GM18519 (cell line): ENCODE measurements at regions not wholly inside any gene's neighbourhood (a gene's known extent, or its start where the extent isn't known, plus 50 kb on each side); places are given as distances from the start of the nearest gene placed in this dataset.

Experiments
- ATAC-seq: cut with Tn5 transposase; IDR thresholded peaks from one replicate; pipeline ENCODE4 v1.9.1; 2021; ENCODE audit warnings: mild to moderate bottlenecking, moderate library complexity; ENCODE audit not compliant: unreplicated experiment, low FRiP score

- no peak for ATAC-seq
Observed at GRCh38 chr4:183763990-183764754, 105.1 kb downstream of the TRAPPC11 start.

DNA sequence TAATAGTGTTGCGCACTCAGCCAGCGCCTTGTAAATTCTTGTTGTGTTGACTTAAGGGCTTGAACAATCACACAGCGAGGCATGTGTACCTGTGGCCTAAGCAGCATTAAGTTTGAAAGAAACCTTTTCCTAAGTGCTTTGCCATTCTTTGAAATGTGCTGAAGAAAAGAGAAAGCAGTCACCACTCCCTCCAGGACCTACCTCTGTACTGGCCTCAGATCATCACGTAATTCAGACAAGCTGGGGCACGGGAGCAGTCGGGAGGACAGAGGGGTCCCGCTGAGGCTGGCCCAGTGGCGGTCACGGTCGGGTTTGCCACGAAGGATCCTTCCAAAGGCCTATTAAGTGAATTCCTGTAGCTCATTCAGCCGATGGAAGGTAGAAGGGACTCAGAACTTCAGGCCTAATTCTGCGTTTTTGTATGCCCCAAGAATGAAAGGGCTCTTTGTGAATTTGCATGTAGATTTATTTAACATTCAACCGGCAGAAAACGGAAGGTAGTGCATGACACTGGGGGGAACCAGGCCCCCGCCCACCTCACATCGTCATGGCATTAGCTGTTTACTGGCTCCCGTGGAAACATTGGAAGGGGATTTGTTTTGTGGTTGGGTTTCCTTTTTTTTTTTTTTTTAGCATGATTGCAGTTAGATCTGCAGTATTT, 106.3 kb downstream of the TRAPPC11 start:
- ATAC-seq: no peak

DNA sequence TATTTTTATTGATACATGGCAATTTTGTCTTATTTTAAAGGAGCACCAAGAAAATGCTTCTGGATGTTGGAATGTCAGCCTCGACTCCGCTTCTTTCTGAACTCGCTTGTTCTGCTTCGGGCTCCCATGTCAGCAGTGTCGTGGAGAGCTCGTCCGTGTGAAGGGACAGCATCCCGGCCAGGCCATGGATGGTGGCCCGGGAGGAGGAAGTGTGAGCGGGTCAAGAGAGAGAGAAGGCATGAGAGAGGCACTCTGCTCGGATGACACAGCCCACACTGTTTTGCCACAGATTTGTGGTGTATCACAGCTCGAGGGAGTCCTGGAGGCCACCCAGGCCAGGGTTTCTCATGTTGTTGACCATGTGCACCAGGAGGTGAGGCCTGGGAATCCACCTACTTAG, 107.0 kb downstream of the TRAPPC11 start:
- ATAC-seq: no peak

GRCh38 chr4:183770906-183771305, 111.8 kb downstream of the TRAPPC11 start:
- no peak for ATAC-seq

- no peak for ATAC-seq
Observed at GRCh38 chr4:183772361-183772760, 113.3 kb downstream of the TRAPPC11 start.

- ATAC-seq: no peak
Observed at GRCh38 chr4:183773790-183774189, 114.7 kb downstream of the TRAPPC11 start.

DNA sequence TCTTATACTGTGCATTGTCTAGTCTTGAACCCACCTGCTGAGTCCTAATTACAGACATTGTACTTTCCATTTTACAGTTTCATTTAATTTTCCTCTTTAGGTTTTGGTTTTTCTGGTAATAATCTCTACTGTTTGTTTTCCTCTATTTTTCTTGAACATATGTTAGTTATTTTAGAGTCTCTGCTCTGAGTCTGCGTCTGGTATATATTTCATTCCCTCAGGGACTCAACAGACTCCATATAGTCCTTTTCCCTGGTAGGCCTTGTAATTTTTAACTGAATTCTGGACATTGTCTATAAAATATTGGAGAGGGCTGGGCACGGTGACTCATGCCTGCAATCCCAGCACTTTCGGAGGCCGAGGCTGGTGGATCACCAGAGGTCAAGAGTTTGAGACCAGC, 121.8 kb upstream of the STOX2 start:
- ATAC-seq: no peak

DNA sequence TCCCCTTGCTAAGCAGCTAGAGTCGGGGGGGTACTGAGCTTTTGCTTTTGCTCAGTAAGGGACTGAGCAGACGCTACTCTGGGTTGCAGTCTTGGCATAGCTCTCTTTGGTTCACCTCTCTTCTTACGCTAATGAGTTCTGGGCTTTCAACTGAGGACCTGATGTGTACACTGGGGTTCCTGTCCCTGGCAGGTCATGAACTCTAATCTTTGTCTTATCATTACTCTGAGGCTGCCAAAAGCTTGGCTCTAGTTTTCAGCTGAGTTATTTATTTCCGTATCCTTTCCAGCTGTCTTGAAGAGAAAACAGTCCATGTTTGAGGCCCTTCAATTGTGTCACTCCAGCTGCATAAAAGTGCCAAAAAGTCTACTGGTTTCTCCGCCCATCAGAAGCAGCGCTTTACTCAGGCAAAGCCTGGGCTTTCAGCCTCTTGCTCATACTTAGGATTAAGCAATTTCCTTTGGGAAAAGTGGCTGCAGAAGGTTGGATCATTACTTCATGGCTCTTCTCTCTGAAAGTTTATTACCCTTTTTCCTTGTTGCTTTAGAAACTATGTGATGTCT, 121.0 kb upstream of the STOX2 start:
- ATAC-seq: no peak

DNA sequence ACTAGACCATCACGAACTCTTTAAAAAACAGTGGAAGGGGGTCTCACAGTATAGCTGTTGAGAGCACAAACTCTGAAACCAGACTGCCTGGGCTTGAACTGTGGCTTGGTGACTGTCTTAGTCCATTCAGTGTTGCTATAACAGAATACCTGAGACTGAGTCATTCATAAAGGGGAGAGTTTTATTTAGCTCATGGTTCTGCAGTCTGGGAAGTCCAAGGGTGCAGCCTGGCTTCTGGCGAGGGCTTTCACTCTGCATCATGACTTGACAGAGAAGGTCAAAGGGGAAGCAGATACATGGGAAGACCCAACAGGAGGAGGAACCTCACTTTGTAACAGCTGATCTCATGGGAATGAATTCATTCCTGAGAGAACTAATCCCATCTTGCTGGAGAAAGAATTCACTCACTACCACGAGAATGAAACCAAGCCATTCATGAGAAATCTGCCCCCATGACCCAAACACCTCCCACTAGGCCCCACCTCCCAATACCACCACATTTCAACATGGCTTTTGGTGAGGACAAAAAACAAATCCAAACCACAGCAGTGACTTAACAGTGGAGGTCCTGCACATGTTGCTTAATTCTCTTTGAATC, 116.7 kb upstream of the STOX2 start:
- no peak for ATAC-seq

DNA sequence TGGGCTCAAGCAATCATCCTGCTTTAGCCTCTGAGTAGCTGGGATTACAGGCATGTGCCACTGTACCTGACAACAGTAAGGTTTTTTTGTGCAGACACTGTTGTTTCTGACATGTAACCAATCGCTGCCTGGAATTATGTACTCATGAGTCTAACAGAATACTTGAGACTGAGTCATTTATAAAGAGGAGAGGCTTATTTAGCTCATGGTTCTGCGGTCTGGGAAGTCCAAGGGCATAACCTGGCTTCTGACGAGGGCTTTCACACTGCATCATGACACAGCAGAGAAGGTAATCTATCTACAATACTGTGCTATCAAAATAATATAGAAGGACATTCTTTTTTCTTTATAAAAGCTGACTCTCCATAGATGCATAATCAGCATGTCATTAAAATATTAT, 115.5 kb upstream of the STOX2 start:
- no peak for ATAC-seq

DNA sequence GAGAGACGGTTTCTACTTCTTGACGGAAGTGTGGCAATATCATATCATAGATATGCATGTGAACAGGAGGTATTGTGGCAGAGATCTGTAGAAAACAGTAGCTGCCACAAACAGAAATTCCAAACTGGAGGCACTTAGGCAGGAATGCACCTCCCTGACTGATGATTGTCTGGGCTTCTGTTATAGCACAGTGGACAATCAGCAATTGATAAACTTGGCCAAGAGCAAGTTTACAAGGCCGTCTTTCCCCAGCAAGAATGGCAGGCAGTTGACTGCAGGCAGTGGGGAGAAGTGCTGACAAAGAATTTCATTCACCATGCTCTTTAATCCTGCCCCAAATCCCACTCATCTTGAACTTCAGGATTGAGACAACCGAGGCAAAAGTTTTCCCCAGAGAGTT, 114.4 kb upstream of the STOX2 start:
- no peak for ATAC-seq

GRCh38 chr4:183797011-183797444, 108.1 kb upstream of the STOX2 start:
- no peak for ATAC-seq

DNA sequence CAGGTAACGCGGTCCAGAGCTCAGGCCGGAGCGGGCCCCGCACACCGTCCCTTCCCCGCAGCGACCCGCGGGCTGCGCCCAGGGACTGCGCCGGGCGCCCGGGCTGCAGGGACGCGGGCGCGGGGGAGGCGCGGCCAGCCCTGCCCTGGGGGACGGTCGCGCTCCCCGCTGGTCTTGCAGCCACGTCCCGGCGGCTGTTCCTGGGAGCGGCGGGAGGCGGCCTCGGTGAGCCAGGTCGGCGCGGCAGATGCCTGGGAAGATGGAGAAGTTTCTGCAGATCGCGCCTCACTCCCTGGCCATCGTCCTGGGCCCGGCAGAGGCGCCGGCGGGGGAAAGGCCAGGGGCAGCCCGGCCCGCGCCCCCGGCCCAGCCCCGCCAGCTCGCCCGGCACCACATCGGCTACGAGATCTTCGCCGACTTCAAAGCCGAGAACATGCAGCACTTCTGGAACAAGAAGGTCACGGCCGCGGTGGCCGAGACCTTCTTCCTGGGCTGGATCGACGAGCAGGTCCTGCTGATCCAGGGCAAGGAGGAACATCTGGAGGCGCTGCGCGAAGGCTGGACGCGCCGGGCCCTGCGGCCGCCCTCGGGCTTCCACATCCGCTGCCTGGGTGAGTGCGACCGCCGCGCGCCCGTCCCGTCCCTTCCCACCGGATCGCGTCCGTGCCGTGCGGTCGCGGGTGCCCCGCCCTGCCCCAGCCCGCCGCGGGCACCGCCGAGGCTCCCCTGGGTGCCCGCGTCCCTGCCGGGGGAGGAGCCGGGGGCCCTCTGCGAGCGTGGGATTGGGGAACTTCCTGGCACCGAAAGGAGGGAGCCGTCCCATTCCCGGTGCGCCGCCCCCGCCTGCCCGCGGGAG, 107.4 kb upstream of the STOX2 start:
- no peak for ATAC-seq

DNA sequence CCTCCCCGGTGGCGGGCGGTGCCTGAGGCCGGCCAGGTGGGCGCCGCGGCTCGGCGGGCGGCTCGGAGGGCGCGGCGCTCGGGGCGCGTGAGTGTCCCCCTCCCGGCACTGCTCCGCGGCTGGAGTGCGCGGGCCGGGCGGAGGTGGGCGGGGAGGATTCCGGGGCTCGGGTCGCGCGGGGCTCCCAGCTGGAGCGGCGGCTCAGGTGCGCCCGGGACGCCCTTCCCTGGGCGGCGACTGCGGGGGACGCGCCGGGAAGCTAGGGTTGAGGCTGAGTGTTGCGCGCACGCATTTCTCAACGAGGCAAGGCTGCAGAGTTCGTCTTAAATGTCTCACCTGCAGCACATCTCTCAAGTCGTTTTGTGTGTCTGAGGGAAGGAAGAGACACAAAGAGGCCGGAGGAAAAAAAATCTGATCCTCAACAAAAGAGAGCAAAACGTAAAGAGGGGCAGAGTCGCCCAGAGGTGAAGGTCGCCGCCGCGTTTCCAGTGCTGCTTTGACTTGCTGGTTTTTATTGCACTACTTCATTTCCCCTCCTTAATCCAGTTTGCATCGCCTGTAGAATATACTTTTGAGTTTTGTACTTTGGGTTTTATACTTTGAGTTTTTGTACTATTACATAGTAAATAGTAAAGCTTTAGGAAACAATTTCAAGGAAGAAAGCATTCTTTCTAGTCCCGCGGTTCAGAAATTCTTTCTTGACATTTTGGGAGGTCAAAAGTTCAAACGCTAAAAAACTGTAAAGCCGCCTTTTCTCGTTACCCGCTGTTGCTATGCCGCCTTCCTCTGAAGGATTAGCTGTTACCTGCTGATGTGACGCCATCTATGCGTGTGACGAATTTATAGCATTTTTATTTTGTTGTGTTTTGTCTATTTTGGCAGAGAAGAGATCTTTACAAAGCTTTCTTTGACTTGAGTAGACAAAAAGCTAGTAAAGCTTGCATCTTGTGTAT, 106.5 kb upstream of the STOX2 start:
- no peak for ATAC-seq

DNA sequence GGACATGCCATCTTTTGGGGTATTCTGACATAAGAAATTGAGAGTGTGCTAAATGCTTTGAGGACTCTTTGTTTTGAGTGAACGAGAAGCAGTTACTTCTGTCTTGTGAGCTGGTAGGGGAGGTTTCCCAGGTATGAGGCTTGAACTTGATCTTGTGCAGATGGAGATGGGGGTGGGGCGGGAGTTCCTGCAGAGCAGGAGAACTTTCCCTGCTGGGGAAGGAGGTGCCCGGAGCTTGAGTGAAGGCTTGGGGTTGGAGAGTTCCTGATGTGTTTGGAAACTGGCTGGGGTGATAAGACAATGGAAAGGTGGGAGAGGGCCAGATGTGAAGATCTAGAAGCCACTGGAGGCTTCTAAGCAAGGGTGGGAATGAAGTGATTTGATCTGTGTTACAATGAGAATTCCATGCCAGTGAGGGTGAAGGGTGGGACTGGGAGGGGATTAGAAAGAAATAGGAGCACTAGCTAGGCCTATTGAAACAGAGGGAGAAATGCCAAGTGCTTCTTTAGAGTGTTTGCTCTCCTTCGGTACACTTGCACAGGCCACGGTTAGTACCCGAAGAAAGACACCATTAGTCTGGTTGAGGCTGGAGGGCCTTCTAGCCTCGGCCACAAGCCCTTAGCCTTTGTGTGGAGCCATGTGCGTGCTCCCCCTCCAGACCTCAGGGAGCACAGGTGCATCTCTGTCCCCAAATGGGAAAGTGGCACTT, 103.5 kb upstream of the STOX2 start:
- ATAC-seq: no peak

GRCh38 chr4:183806341-183806740, 98.8 kb upstream of the STOX2 start:
- no peak for ATAC-seq

- no peak for ATAC-seq
Observed at GRCh38 chr4:183807420-183808096, 97.5 kb upstream of the STOX2 start.

DNA sequence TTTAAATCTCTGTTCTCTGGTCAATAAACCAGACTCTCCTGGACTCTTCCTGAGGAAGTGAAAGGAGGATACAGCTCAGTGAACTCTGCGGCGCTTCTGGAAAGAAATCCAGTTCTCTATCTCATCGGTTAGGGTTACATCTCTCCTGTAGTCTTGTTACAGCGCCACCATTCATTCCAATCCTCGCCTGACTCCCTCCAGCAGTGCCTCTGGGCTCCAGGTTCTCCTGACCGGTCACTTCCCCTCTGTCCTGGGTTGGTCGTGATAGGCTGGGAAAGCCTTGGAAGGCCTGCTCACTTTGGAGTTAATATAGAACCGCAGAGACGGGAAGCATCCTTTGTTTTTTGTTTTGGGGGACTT, 97.0 kb upstream of the STOX2 start:
- no peak for ATAC-seq
